Ovary (tissue), 1 donor: ENCODE measurements at regions not wholly inside any gene's neighbourhood (a gene's known extent, or its start where the extent isn't known, plus 50 kb on each side); places are given as distances from the start of the nearest gene placed in this dataset.

Source experiments
- EP300 ChIP-seq: sonication (generic); formaldehyde crosslinking; IDR thresholded peaks from one replicate; pipeline ENCODE4 v1.6.1; 2017; ENCODE audit warnings: antibody characterized with exemption
- POLR2A ChIP-seq: fragments of 450-650 bp; IDR thresholded peaks from one replicate; pipeline ENCODE4 v1.6.1; 2017; ENCODE audit warnings: antibody characterized with exemption, mild to moderate bottlenecking, moderate library complexity

DNA sequence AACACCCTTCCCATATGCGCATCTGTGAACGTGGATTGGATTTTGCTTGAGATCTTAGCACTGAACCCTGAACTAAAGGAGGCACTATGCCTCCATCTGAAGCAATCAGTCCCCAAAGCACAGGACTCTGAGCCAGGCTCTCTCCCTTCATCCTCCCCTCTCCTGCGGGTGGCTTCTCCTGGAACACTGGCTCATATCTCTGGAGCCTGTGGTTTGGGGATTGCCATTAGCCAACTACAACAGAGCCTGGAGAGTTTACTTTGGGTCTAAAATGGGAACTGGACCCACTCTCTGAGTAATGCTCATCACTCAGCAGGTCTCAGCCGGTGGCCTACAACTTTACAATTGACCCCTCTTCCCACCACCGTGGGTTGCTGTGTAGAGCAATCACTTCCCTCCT is 190.8 kb upstream of the HES1 start:
- no peak for TF ChIP-seq POLR2A
- TF ChIP-seq EP300 = no peak
